Vagina (tissue), 2 donors: ENCODE measurements at regions not wholly inside any gene's neighbourhood (a gene's known extent, or its start where the extent isn't known, plus 50 kb on each side); places are given as distances from the start of the nearest gene placed in this dataset.

Experiments used
- DNase-seq, 2 donors: peaks; one replicate each; pipeline ENCODE4 v3.0.0-alpha.2; 2017; ENCODE audit errors: extremely low spot score in 2 of 2
- H3K27ac ChIP-seq: fragments of 200-600 bp; sonication (generic); one replicate; pipeline ENCODE4 v1.5.1; 2019
- H3K27me3 ChIP-seq: fragments of 200-600 bp; sonication (generic); one replicate; pipeline ENCODE4 v1.5.1; 2019
- H3K36me3 ChIP-seq, 2 donors: fragments of 200-600 bp; sonication (generic); one replicate each; pipeline ENCODE4 v1.5.1; 2017 to 2019
- H3K4me1 ChIP-seq: fragments of 200-600 bp; sonication (generic); one replicate; pipeline ENCODE4 v1.5.1; 2019
- H3K4me3 ChIP-seq, 2 donors: fragments of 200-600 bp; sonication (generic); 1 replicate in 1 of 2; 2 replicates in 1 of 2; pipeline ENCODE4 v1.5.1; 2016 to 2019
- H3K9me3 ChIP-seq: fragments of 200-600 bp; sonication (generic); one replicate; pipeline ENCODE4 v1.5.1; 2019
- POLR2A ChIP-seq, 2 donors: fragments of 450-650 bp; IDR thresholded peaks; one replicate each; pipeline ENCODE4 v1.6.1; 2017; ENCODE audit warnings: antibody characterized with exemption in 2 of 2, mild to moderate bottlenecking in 2 of 2, moderate library complexity in 2 of 2
- POLR2AphosphoS5 ChIP-seq, 2 donors: sonication (generic); formaldehyde crosslinking; IDR thresholded peaks; one replicate each; pipeline ENCODE4 v1.9.0; 2017; ENCODE audit warnings: antibody characterized with exemption in 2 of 2, mild to moderate bottlenecking in 2 of 2, low read depth in 1 of 2; ENCODE audit not compliant: insufficient read depth in 1 of 2
- intact Hi-C: fragments of 100-400 bp; cut with DNase I; formaldehyde crosslinking; loops from one replicate; pipeline ENCODE4 v1.15.1; 2023
- TF ChIP-seq, protein P1 (sequence below), 3 experiments: fragments of 450-650 bp in 2 of 3; fragments of 200-600 bp in 1 of 3; sonication (generic) in 1 of 3; IDR thresholded peaks; one replicate each; pipeline ENCODE4 v1.5.1; 2017 to 2019; ENCODE audit warnings: antibody characterized with exemption in 3 of 3, mild to moderate bottlenecking in 2 of 3, moderate library complexity in 2 of 3

DNA sequence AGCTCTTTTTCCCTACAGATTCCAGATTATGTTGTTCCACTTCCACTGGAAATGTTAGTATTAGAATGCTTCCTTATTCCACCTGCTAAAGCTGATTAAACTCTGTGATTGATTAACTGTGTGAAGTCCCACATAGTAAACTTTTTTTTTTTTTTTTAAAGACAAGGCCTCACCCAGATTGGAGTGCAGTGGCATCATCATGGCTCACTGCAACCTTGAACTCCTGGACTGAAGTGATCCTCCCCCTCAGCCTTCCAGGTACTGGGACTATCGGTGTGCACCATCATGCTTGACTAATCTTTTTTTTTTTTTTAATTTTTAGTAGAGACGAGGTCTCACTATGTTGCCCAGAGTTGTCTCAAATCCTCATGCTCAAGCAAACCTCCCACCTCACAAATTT is 108.5 kb upstream of the RBMS1 start:
- TF ChIP-seq, protein P1, sequence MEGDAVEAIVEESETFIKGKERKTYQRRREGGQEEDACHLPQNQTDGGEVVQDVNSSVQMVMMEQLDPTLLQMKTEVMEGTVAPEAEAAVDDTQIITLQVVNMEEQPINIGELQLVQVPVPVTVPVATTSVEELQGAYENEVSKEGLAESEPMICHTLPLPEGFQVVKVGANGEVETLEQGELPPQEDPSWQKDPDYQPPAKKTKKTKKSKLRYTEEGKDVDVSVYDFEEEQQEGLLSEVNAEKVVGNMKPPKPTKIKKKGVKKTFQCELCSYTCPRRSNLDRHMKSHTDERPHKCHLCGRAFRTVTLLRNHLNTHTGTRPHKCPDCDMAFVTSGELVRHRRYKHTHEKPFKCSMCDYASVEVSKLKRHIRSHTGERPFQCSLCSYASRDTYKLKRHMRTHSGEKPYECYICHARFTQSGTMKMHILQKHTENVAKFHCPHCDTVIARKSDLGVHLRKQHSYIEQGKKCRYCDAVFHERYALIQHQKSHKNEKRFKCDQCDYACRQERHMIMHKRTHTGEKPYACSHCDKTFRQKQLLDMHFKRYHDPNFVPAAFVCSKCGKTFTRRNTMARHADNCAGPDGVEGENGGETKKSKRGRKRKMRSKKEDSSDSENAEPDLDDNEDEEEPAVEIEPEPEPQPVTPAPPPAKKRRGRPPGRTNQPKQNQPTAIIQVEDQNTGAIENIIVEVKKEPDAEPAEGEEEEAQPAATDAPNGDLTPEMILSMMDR (IDR thresholded peaks at IDR 0.05) = no peak
- TF ChIP-seq POLR2A (IDR thresholded peaks at IDR 0.05) = no peak
- no peak for TF ChIP-seq POLR2AphosphoS5 (IDR thresholded peaks at IDR 0.05; ENCODE audit: insufficient read depth in 1 of 2, low read depth in 1 of 2)
- Histone ChIP-seq H3K27ac (no peak overlapping the region), H3K4me1 (no peaks in the 10 kb centered on the region), H3K4me3 (no peak overlapping the region), H3K27me3 (no peaks in the 10 kb centered on the region), H3K9me3 (no peaks in the 10 kb centered on the region), H3K36me3 (no peaks in the 10 kb centered on the region)
- intact Hi-C loops = no loop called here
- no peak for DNase-seq

DNA sequence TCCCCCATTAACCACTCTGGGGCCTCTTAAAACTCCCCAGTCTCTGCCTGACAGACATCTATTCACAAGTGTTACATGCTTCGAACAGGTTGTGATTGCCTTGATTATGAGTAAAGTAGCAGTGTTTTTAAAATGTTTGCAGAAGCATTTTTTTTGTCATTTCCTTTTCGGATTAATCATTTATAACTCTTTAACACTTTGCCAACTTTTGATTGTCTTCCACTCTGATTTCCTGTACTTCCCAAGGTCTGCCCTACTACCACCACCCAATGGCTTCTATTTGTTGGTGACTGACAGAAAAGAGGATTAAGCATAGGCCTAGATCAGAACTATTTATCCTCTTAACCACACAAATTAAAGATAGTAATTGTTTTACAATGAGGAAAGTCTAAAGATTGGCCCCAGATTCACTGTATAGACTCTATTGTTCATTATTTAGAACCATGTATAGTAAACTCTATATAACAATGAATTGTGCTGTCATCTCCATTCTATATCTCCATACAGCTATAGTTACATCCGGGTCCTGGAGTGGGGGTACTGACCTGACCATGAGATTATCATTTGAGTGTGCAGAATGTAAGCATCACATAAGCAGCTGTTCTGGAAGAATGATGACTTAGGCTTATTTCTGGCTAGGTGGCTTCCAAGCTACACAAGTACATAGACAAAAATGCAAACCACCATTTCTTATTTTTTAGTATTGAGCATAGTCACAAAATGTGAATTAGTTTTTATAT is 110.3 kb upstream of the RBMS1 start:
- TF ChIP-seq POLR2A (IDR thresholded peaks at IDR 0.05) = no peak
- no peak for TF ChIP-seq POLR2AphosphoS5 (IDR thresholded peaks at IDR 0.05; ENCODE audit: insufficient read depth in 1 of 2, low read depth in 1 of 2)
- TF ChIP-seq, protein P1 (IDR thresholded peaks at IDR 0.05) = no peak
- DNase-seq = no peak
- Histone ChIP-seq H3K36me3 (no peaks in the 10 kb centered on the region), H3K4me1 (peaks cover 6% of the 10 kb centered on the region), H3K4me3 (no peak overlapping the region), H3K9me3 (no peaks in the 10 kb centered on the region), H3K27me3 (no peaks in the 10 kb centered on the region), H3K27ac (no peak overlapping the region)
- intact Hi-C loops = no loop called here

DNA sequence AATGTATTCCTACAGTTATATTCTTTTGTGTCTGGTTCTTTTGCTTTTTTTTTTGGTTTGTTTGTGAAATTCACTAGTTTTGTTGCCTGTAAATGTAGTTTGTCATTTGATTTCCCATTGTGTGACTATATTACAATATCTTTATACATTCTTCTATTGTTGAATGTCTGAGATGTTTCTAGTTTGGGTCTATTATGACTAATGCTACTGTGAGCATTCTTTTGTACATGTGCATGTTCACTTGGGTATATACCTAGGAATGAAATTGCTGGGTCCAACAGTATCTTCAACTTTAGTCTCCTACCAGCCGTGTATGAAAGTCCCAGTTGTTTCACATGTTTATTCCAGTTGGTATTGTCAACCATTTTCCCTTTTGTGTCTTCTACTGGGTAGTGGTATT is 112.7 kb upstream of the RBMS1 start:
- Histone ChIP-seq H3K9me3 (no peaks in the 10 kb centered on the region), H3K4me1 (peaks cover 10% of the 10 kb centered on the region), H3K27ac (no peak overlapping the region), H3K27me3 (no peaks in the 10 kb centered on the region), H3K36me3 (no peaks in the 10 kb centered on the region), H3K4me3 (no peak overlapping the region)
- TF ChIP-seq POLR2AphosphoS5 (IDR thresholded peaks at IDR 0.05; ENCODE audit: insufficient read depth in 1 of 2, low read depth in 1 of 2) = no peak
- no peak for DNase-seq
- intact Hi-C loops = no loop called here

DNA sequence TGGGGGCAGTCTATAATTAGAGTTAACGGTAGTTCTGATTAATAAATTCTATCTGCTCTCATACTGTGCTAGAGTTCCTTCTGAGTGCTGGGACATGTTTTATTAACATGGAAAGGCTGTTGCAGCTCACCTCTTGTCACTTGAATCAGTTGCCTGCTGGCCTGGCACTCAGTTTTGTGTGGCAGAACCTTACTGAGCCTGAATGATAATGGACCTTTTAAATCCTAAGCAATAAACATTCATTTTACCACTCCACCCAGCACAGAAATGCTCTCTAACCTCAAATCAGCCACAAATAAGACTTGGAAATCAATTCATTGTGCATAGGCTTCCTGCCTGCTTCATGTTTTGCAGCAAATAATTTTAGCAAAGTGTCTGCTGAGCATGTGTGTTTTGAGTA is 115.0 kb upstream of the RBMS1 start:
- TF ChIP-seq, protein P1 (IDR thresholded peaks at IDR 0.05) = no peak
- no peak for TF ChIP-seq POLR2AphosphoS5 (IDR thresholded peaks at IDR 0.05; ENCODE audit: insufficient read depth in 1 of 2, low read depth in 1 of 2)
- no peak for TF ChIP-seq POLR2A (IDR thresholded peaks at IDR 0.05)
- intact Hi-C loops = no loop called here
- Histone ChIP-seq H3K27ac (no peak overlapping the region), H3K27me3 (no peaks in the 10 kb centered on the region), H3K36me3 (no peaks in the 10 kb centered on the region), H3K4me3 (no peak overlapping the region), H3K4me1 (peaks cover 10% of the 10 kb centered on the region), H3K9me3 (no peaks in the 10 kb centered on the region)
- DNase-seq = no peak

DNA sequence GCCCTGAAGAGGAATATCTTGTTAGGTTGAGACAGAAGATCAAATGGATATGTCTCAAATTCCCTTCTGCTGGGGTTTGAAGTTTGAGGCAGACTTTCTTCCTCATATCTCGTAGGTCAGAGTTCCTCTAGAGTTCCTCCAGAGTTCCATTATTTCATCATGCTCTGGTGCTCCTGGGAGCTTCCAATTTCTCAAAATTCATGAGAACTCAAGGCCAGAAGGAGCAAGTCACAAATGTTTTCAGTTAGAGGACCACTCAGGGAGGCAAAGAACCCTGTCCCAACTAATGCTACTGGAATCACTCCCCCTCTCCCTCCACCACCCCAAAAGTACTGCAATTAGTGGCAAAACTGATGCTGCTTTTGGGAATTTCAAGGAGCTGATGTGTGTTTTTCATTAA is 115.7 kb upstream of the RBMS1 start:
- H3K36me3 ChIP-seq = no peaks in the 10 kb centered on the region
- no peaks in the 10 kb centered on the region for H3K27me3 ChIP-seq
- H3K27ac ChIP-seq = no peak overlapping the region
- TF ChIP-seq, protein P1 (IDR thresholded peaks at IDR 0.05) = no peak
- TF ChIP-seq POLR2AphosphoS5 (IDR thresholded peaks at IDR 0.05; ENCODE audit: insufficient read depth in 1 of 2, low read depth in 1 of 2) (no peak), POLR2A (IDR thresholded peaks at IDR 0.05) (no peak)
- DNase-seq = no peak
- intact Hi-C loops = no loop called here
- H3K9me3 ChIP-seq = no peaks in the 10 kb centered on the region
- H3K4me3 ChIP-seq = no peak overlapping the region
- peaks cover 10% of the 10 kb centered on the region for H3K4me1 ChIP-seq
